SJCRH30 (cell line): ENCODE measurements at regions not wholly inside any gene's neighbourhood (a gene's known extent, or its start where the extent isn't known, plus 50 kb on each side); places are given as distances from the start of the nearest gene placed in this dataset.

Experiments used
- DNase-seq, 2 experiments: peaks; one replicate each; pipeline ENCODE4 v3.0.0-alpha.2; 2015 to 2020
- H3K27ac ChIP-seq: fragments of 250-450 bp; sonication (Bioruptor Pico); 2 replicates; pipeline ENCODE4 v1.5.1; 2020; ENCODE audit warnings: mild to moderate bottlenecking, moderate library complexity
- H3K27me3 ChIP-seq: fragments of 250-450 bp; sonication (Bioruptor Pico); 2 replicates; pipeline ENCODE4 v1.5.1; 2020; ENCODE audit warnings: mild to moderate bottlenecking, moderate library complexity
- H3K36me3 ChIP-seq: fragments of 250-450 bp; sonication (Bioruptor Pico); 2 replicates; pipeline ENCODE4 v1.5.1; 2020; ENCODE audit warnings: mild to moderate bottlenecking, moderate library complexity
- H3K4me1 ChIP-seq: fragments of 250-450 bp; sonication (Bioruptor Pico); 2 replicates; pipeline ENCODE4 v1.5.1; 2020; ENCODE audit warnings: mild to moderate bottlenecking, moderate library complexity
- H3K4me3 ChIP-seq: fragments of 250-450 bp; sonication (Bioruptor Pico); 2 replicates; pipeline ENCODE4 v1.5.1; 2020; ENCODE audit warnings: mild to moderate bottlenecking, moderate library complexity
- H3K9me3 ChIP-seq: fragments of 250-450 bp; sonication (Bioruptor Pico); replicated peaks from 2 replicates; pipeline ENCODE4 v1.5.1; 2020; ENCODE audit warnings: mild to moderate bottlenecking, moderate library complexity

DNA sequence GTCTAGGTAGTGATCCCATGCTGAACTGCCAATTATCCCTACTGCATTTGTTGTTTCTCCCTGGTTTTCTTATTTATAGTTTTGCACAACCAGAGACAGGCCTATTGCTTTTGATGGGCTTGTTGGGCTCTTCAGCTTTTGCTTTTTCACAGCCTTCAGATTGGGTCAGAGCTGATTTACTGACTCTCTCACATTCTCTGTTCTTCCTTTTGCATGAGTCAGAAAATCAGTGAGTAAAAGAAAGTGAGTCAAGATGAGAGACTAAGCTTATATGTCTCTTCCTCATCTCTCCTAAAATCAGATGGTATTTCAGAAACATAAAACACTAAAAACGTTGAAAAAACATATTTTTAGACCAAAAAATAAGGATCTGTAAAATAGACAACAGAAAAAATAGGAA is 1135.4 kb downstream of the XPNPEP1 start:
- H3K4me1 ChIP-seq = no peaks in the 10 kb centered on the region
- no peaks in the 10 kb centered on the region for H3K27me3 ChIP-seq
- no peaks in the 10 kb centered on the region for H3K9me3 ChIP-seq
- no peak overlapping the region for H3K27ac ChIP-seq
- H3K36me3 ChIP-seq = no peaks in the 10 kb centered on the region
- no peak for DNase-seq
- no peak overlapping the region for H3K4me3 ChIP-seq

DNA sequence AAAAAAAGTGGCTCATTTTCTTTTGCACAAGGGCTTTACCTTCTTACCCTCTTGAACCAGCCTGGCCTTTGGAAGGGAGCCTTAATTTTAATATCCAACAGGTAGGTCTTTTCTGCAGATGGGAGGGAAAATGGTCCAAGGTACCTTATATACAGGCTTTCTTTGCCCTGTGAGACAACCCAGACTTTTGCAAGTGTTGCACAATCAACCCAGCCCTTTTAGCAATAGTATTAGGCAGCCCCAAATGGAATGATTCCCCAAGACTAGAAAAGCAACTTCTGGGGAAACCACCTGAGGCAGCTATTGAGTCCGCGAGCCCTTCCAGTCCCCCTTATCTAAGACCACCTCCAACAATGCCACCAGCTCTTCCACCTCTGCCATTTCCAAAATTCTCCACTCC is 1138.3 kb downstream of the XPNPEP1 start:
- no peak overlapping the region for H3K27ac ChIP-seq

DNA sequence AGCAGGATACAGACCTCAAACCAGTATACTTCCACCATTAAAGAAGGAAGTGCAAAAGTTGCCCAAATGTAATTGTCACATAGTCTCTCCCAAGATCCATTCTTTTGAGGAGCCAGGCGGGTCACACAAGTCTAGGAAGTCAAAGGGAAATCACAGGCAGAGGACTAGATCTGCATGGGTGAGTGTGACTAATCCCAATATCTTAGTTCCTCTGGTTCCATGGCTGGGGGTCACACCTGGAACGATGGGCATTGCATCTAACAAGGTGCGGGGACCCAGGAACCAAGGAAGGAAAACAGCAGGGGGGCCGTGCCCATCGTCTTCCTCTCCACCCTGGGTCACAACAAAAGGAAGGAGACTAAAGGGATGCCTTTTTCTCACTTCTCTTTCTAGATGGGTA is 1138.8 kb downstream of the XPNPEP1 start:
- no peaks in the 10 kb centered on the region for H3K27me3 ChIP-seq
- H3K36me3 ChIP-seq = no peaks in the 10 kb centered on the region
- no peaks in the 10 kb centered on the region for H3K9me3 ChIP-seq
- DNase-seq = no peak
- no peaks in the 10 kb centered on the region for H3K4me1 ChIP-seq
- H3K4me3 ChIP-seq = no peak overlapping the region
- H3K27ac ChIP-seq = no peak overlapping the region

More for the DNA sequence above, 1138.3 kb downstream of the XPNPEP1 start:
- Histone ChIP-seq H3K36me3 (no peaks in the 10 kb centered on the region), H3K4me3 (no peak overlapping the region), H3K4me1 (no peaks in the 10 kb centered on the region), H3K9me3 (no peaks in the 10 kb centered on the region), H3K27me3 (no peaks in the 10 kb centered on the region)
- DNase-seq = no peak

DNA sequence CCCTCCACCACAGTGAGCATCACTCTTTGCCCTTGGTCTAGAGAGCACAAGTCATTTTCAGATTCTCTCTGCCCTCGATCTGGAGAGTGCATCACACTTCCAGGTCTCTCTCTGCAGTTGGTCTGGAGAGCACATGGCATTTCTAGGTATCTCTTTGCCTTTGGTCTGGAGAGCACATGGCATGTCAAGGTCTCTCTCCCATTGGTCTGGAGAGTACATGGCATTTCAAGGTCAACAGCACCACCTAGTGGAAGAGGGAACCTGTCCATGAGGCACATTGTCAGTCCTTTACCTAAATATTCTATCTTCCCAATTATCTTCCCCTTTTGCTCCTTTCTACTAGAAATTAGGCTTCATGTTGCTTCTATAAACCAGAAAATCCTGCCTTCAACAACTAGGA is 1139.4 kb downstream of the XPNPEP1 start:
- H3K36me3 ChIP-seq = no peaks in the 10 kb centered on the region
- H3K27ac ChIP-seq = no peak overlapping the region
- no peak overlapping the region for H3K4me3 ChIP-seq
- peak; percentile 51 to 79 for DNase-seq
- H3K27me3 ChIP-seq = no peaks in the 10 kb centered on the region
- no peaks in the 10 kb centered on the region for H3K9me3 ChIP-seq
- no peaks in the 10 kb centered on the region for H3K4me1 ChIP-seq

DNA sequence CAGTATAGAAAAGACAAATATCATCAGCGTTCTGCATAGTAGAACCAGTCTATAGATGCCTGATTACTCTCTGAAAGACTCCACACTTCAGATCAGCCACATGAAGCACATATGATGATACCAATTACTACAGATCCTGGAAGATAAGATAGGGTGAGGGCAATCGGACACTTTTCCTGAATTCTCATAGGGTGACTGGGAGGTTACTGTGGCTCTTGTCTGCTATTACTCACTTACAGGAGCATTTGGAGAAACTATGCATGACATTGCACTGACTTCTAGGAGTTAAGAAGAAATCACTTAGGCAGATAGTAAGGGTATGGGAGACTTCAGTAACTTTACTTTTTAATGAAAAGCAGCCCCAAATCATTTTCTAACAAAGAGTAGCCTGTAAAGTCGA is 1140.9 kb downstream of the XPNPEP1 start:
- no peaks in the 10 kb centered on the region for H3K9me3 ChIP-seq
- H3K4me3 ChIP-seq = no peak overlapping the region
- no peak overlapping the region for H3K27ac ChIP-seq
- no peaks in the 10 kb centered on the region for H3K36me3 ChIP-seq
- no peaks in the 10 kb centered on the region for H3K4me1 ChIP-seq
- no peak for DNase-seq
- no peaks in the 10 kb centered on the region for H3K27me3 ChIP-seq

DNA sequence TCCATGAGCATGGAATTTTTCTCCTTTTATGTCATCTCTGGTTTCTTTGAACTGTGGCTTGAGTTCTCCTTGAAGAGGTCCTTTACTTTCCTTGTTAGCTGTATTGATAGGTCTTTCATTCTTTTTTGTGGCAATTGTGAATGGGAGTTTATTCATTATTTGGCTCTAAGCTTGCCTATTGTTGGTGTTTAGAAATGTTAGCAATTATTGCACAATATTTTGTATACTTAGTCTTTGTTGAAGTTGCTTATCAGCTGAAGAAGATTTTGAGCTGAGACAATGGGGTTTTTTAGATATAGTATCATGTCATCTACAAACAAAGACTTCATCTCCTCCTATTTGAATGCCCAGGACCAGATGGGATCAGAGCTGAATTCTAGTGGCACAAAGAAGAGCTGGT is 1143.8 kb downstream of the XPNPEP1 start:
- Histone ChIP-seq H3K4me3 (no peak overlapping the region), H3K4me1 (no peaks in the 10 kb centered on the region), H3K27me3 (no peaks in the 10 kb centered on the region), H3K36me3 (no peaks in the 10 kb centered on the region), H3K27ac (no peak overlapping the region), H3K9me3 (no peaks in the 10 kb centered on the region)
- DNase-seq = no peak

DNA sequence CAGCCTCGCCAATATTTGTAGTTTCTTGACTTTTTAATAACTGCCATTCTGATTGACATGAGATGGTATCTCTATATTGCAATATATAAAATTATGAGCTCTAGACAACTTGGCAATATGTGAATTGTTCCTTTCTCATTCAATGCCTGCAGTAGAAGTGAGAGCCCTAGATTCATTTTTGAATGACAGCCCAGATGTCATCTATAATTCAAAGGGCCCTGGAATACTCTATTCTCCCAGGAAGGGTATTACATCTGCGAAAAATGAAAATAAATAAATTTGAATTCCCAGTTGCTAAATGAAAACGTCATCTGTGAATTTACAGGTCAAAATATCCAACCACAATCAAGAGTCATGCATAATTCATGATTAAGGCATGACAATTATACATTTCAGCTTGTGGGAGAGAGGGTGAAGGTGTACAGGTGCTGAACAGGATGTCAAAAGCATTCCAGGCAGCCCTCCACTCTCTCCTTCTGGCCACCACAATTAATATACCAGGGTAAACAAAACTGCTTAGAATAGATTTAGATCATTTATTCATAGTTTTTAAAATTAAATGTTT is 1147.3 kb downstream of the XPNPEP1 start:
- Histone ChIP-seq H3K27me3 (no peaks in the 10 kb centered on the region), H3K27ac (no peak overlapping the region), H3K4me3 (no peak overlapping the region), H3K9me3 (no peaks in the 10 kb centered on the region), H3K4me1 (no peaks in the 10 kb centered on the region), H3K36me3 (no peaks in the 10 kb centered on the region)
- no peak for DNase-seq

DNA sequence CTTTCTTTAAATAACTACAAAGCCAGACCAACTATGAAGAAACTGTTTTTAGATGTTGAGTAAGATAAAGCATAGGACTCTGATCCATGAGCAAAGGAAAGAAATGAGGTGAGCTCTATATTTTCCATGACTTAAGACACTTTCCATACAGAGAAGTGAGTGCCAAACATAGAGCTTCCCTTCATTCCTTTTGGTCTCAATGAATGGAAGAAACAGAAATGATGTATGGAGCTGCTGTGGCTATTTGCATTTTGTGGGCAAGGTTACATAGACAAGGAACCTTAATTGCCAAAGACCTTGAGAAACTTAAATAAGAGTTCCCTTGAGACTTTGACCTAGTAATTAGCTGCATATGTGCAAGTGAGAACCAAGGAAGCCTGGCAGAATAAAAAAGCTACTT is 1152.2 kb downstream of the XPNPEP1 start:
- H3K27me3 ChIP-seq = no peaks in the 10 kb centered on the region
- H3K27ac ChIP-seq = no peak overlapping the region
- DNase-seq = no peak
- no peaks in the 10 kb centered on the region for H3K4me1 ChIP-seq
- H3K4me3 ChIP-seq = no peak overlapping the region
- H3K9me3 ChIP-seq = no peaks in the 10 kb centered on the region
- no peaks in the 10 kb centered on the region for H3K36me3 ChIP-seq

DNA sequence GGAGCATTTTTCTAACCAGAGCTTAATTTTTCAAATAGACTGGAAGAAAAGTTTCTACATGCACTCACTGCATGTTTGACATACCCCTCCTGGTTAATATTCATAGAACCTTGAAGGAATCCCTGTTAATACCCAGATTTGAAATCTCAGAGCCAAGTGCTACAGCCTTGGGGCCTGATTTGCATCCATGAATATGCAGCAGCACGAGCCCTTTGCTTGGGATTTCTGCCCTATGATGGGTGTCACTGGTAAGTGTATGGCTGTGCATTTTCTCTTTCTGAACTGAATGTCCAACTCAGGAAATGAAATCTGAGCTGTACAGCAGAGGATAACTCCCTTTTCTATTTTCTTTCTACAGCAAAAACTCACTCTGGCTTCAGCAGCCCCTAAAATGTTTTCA is 1157.5 kb downstream of the XPNPEP1 start:
- no peak for DNase-seq
- H3K36me3 ChIP-seq = no peaks in the 10 kb centered on the region
- no peaks in the 10 kb centered on the region for H3K9me3 ChIP-seq
- H3K4me3 ChIP-seq = no peak overlapping the region
- H3K27me3 ChIP-seq = no peaks in the 10 kb centered on the region
- H3K4me1 ChIP-seq = no peaks in the 10 kb centered on the region
- no peak overlapping the region for H3K27ac ChIP-seq

DNA sequence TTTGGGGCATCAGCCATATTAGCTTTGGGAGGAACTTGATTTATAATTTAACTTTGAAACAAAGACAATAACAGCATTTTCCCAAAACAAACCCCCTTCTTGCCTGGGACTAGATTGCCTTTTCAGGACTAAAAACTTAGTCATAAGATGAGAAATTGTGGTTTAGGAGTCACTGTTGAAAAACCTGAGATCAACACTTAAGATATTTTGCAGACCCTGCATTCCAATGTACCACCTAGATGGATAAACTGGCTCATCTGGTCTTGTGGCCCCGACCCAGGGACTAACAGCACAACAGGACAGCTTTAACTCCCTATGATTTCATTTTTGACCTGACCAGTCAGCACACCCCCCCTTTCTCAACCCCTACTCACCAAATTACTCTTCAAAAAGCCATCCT is 1165.4 kb downstream of the XPNPEP1 start:
- no peak overlapping the region for H3K27ac ChIP-seq
- H3K27me3 ChIP-seq = no peaks in the 10 kb centered on the region
- H3K4me3 ChIP-seq = no peak overlapping the region
- H3K4me1 ChIP-seq = no peaks in the 10 kb centered on the region
- DNase-seq = no peak
- no peaks in the 10 kb centered on the region for H3K9me3 ChIP-seq
- no peaks in the 10 kb centered on the region for H3K36me3 ChIP-seq

DNA sequence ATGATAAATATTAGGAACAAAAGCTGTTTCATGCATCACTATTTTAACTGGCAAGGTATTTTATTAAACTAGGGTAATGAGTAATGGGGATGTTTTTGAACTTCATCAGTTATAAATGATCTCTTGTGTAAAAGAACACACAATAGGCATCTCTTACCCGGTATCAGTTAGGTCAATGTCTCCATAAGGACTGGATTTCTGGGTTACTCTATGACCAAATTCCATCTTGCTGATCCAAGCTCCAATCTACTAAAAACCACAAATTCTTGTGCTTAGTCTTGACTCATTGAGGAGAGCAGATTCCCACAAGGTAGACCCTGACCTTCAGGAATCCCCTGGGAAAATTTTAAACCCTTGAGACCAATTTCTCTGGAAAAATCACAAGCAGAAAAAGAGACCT is 1167.7 kb downstream of the XPNPEP1 start:
- Histone ChIP-seq H3K9me3 (no peaks in the 10 kb centered on the region), H3K4me3 (no peak overlapping the region), H3K27me3 (no peaks in the 10 kb centered on the region), H3K27ac (no peak overlapping the region), H3K36me3 (no peaks in the 10 kb centered on the region), H3K4me1 (no peaks in the 10 kb centered on the region)
- no peak for DNase-seq

DNA sequence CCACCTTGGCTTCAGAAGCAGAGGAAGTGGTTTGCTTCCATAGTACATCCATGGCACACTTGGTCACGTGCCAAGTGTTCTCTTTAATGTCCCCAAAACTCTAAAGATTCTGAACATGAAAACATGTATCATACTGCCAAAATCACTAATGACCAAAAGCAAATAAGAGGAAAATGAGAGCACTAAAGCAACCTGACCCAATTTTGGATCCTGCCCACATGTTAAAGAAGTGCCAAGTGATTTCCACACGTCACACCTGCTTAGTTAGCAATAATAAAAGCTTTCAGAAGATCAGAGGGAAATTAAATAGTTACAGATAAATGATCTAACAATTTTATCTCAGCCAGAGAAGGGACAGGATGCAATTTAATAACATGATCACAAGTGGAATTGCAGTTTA is 1170.0 kb downstream of the XPNPEP1 start:
- no peaks in the 10 kb centered on the region for H3K36me3 ChIP-seq

DNA sequence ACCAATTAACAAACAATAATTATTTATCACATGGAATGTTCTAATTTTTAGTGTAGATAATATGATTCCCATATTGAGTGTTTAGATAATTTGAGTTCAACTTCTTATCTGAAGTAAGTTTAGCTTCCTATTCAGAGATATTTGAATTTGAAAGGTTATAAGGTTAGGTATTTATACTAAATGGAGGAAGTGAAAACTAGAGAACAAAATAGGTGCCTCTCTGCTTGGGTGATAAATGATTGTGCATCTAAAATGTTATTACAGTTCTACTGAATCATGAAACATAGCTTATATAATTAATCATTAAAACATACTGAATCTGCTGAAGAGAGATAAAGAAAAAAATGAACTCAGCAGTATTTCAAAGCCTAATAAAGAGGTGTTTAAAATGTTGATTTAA is 1174.3 kb downstream of the XPNPEP1 start:
- H3K4me1 ChIP-seq = no peaks in the 10 kb centered on the region
- no peak overlapping the region for H3K27ac ChIP-seq
- no peaks in the 10 kb centered on the region for H3K9me3 ChIP-seq
- H3K27me3 ChIP-seq = no peaks in the 10 kb centered on the region
- H3K36me3 ChIP-seq = no peaks in the 10 kb centered on the region
- H3K4me3 ChIP-seq = no peak overlapping the region
- DNase-seq = no peak

More for the DNA sequence above, 1170.0 kb downstream of the XPNPEP1 start:
- Histone ChIP-seq H3K4me3 (no peak overlapping the region), H3K27me3 (no peaks in the 10 kb centered on the region), H3K27ac (no peak overlapping the region), H3K9me3 (no peaks in the 10 kb centered on the region), H3K4me1 (no peaks in the 10 kb centered on the region)
- DNase-seq = no peak

DNA sequence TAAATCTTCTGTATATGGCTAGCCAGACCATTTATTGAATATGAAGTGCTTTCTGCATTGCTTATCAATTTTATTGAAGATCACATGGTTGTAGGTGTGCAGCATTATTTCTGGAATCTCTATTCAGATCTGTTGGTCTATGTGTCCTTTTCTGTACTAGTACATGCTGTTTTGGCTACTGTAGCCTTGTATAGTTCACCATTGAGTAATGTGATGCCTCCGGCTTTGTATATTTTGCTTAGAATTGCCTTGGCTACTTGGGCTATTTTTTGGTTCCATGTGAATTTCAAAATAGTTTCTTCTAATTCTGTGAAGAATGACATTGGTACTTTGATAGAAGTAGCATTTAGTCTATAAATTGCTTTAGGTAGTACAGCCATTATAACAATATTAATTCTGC is 1187.2 kb downstream of the XPNPEP1 start:
- Histone ChIP-seq H3K27ac (no peak overlapping the region), H3K36me3 (no peaks in the 10 kb centered on the region), H3K9me3 (no peaks in the 10 kb centered on the region), H3K27me3 (no peaks in the 10 kb centered on the region), H3K4me3 (no peak overlapping the region), H3K4me1 (no peaks in the 10 kb centered on the region)
- DNase-seq = no peak

DNA sequence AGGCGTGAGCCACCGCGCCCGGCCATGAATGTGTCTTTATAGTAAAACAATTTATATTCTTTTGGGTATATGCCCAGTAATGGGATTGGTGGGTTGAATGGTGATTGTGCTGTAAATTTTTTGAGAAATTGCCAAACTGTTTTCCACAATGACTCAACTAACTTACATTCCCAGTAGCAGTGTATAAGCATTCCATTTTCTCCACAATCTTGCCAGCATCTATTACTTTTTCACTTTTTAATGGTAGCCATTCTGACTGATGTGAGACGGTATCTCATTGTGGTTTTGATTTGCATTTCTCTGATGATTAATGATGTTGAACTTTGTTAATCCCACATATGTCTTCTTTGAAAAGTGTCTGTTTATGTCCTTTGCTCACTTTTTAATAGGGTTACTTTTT is 1187.9 kb downstream of the XPNPEP1 start:
- DNase-seq = no peak

DNA sequence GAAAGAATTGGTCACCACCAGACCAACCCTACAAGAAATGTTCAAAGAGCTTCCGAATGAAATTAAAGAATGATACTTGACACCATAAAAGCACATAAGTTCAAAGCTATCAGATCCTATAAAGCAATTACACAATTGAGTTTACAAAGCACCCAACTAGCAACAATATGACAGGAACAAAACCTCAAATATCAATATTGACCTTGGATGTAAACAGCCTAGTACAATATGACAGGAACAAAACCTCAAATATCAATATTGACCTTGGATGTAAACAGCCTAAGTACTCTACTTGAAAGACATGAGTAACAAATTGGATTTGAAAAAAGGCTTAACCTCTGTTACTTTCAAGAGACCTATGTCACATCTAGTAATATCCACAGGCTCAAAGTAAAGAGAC is 1201.4 kb downstream of the XPNPEP1 start:
- Histone ChIP-seq H3K9me3 (no peaks in the 10 kb centered on the region), H3K27ac (no peak overlapping the region), H3K4me3 (no peak overlapping the region), H3K27me3 (no peaks in the 10 kb centered on the region), H3K36me3 (no peaks in the 10 kb centered on the region), H3K4me1 (no peaks in the 10 kb centered on the region)
- DNase-seq = no peak

More for the DNA sequence above, 1187.9 kb downstream of the XPNPEP1 start:
- H3K27me3 ChIP-seq = no peaks in the 10 kb centered on the region
- no peaks in the 10 kb centered on the region for H3K36me3 ChIP-seq
- H3K27ac ChIP-seq = no peak overlapping the region
- no peaks in the 10 kb centered on the region for H3K9me3 ChIP-seq
- no peak overlapping the region for H3K4me3 ChIP-seq
- no peaks in the 10 kb centered on the region for H3K4me1 ChIP-seq
